ENCODE measurements at regions not wholly inside any gene's neighbourhood (a gene's known extent, or its start where the extent isn't known, plus 50 kb on each side); places are given as distances from the start of the nearest gene placed in this dataset.
"Not testable (repeated sequence)": the region's sequence is repeated elsewhere in the genome, so short reads cannot be mapped to it uniquely, and the experiment has no call there.

DNA sequence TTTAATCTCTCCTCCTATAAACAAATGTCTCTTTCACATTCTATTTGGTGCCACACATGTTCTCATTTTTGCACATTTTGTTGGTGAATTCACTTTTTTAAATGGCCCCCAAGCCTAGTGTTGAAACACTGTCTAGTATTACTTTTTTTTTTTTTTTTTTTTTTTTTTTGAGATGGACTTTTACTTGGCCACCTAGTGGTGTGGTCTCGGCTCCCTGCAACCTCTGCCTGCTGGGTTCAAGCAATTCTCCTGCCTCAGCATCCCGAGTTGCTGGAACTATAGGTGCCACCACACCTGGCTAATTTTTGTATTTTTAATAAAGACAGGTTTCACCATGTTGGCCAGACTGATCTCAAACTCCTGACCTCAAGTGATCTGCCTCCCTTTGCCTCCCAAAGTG is 273.8 kb upstream of the SLC14A2 start:
- H3K27me3 ChIP-seq (replicated peaks; ENCODE audit: control insufficient read depth, insufficient read depth, low read length) = no peaks in the 10 kb centered on the region
- H3K4me3 ChIP-seq (replicated peaks; ENCODE audit: low read depth, low read length) = no peak overlapping the region
- H3K36me3 ChIP-seq (ENCODE audit: control insufficient read depth, insufficient read depth, low read length) = no peaks in the 10 kb centered on the region
- TF ChIP-seq, protein P1, sequence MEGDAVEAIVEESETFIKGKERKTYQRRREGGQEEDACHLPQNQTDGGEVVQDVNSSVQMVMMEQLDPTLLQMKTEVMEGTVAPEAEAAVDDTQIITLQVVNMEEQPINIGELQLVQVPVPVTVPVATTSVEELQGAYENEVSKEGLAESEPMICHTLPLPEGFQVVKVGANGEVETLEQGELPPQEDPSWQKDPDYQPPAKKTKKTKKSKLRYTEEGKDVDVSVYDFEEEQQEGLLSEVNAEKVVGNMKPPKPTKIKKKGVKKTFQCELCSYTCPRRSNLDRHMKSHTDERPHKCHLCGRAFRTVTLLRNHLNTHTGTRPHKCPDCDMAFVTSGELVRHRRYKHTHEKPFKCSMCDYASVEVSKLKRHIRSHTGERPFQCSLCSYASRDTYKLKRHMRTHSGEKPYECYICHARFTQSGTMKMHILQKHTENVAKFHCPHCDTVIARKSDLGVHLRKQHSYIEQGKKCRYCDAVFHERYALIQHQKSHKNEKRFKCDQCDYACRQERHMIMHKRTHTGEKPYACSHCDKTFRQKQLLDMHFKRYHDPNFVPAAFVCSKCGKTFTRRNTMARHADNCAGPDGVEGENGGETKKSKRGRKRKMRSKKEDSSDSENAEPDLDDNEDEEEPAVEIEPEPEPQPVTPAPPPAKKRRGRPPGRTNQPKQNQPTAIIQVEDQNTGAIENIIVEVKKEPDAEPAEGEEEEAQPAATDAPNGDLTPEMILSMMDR (IDR thresholded peaks at IDR 0.05; ENCODE audit: insufficient read depth, low read length, poor library complexity, severe bottlenecking) = no peak
- no peak for DNase-seq (ENCODE audit: extremely low read depth, insufficient read length)

DNA sequence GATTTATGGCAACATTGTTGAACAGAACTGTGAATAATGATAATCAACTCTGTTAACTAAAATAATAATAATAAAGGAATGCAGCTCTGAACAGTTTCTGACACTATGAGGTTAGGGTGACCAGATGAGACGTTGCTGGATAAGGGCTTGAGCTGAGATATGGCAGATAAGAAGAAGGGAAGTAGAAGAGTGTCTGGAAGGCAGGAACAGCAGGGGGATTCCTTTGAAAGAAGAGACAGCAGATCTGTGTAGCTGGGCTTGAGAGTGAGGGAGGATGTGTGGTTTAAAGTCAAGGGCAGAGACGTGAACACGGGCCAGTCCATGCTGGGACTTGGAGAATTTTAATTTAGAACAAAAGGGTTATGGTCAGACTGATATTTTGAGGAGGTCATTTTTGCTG is 273.1 kb upstream of the SLC14A2 start:
- Histone ChIP-seq H3K4me3 (replicated peaks; ENCODE audit: low read depth, low read length) (no peak overlapping the region), H3K27me3 (replicated peaks; ENCODE audit: control insufficient read depth, insufficient read depth, low read length) (no peaks in the 10 kb centered on the region), H3K36me3 (ENCODE audit: control insufficient read depth, insufficient read depth, low read length) (no peaks in the 10 kb centered on the region)
- DNase-seq (ENCODE audit: extremely low read depth, insufficient read length) = no peak
- TF ChIP-seq, protein P1 (IDR thresholded peaks at IDR 0.05; ENCODE audit: insufficient read depth, low read length, poor library complexity, severe bottlenecking) = no peak

DNA sequence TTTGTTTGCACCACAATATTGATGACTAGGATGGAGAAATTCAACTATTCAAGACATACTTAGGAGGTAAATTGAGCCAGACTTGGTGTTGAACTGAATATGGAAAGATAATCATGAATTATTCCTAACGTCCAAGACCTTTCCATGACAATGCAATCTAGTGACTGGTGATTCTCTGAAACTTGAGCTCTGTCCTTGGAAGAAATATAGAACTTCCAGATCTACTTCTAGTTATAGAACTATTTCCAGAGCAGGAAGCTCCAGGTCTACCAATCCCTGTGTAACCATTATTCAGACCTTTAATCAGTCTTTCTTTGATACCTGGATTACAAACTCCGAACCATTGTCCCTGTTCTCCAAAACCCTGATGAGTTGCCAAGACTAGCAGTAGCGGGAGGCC is 272.6 kb upstream of the SLC14A2 start:
- Histone ChIP-seq H3K36me3 (ENCODE audit: control insufficient read depth, insufficient read depth, low read length) (no peaks in the 10 kb centered on the region), H3K4me3 (replicated peaks; ENCODE audit: low read depth, low read length) (no peak overlapping the region), H3K27me3 (replicated peaks; ENCODE audit: control insufficient read depth, insufficient read depth, low read length) (no peaks in the 10 kb centered on the region)
- TF ChIP-seq, protein P1 (IDR thresholded peaks at IDR 0.05; ENCODE audit: insufficient read depth, low read length, poor library complexity, severe bottlenecking) = no peak
- no peak for DNase-seq (ENCODE audit: extremely low read depth, insufficient read length)

DNA sequence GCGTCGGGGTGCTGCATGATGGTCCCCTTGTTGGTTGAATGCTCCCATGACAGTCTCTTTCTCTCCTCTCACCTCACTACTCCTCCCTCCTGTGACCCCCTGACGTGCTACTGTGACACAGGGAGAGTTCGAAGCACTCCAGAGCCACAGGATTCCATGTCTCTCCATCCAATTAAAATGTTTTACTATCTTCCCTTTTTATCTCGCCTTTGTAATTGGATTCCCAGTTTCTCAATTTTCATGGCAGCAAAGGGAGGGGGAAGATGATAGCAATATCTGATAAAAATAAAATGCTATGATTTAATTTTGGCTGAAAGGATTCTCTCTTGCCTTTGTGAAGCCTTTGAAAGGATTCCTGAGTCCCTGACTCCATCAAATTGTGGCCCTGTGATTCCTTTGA is 271.9 kb upstream of the SLC14A2 start:
- TF ChIP-seq, protein P1 (IDR thresholded peaks at IDR 0.05; ENCODE audit: insufficient read depth, low read length, poor library complexity, severe bottlenecking) = no peak
- no peak for DNase-seq (ENCODE audit: extremely low read depth, insufficient read length)

DNA sequence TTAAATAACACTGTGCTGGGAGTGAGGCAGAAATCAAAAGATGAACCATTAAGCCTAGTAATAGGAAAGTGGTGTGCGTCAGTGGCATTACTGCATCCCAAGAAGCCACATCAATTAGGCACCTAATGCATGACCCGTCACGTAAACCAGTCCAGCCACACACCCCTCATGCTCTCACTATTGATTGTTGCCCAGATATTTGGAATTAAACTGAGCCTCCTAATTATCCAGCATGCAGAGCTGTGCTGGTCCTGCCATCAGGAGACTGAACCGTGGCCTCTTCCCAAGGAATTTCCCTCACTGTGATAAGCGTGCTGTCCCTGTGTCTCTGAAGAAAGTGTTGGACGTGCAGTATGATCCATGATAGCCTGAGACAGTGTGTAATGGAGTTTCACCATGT is 270.6 kb upstream of the SLC14A2 start:
- not testable (repeated sequence) for DNase-seq (ENCODE audit: extremely low read depth, insufficient read length); H3K27me3 ChIP-seq (replicated peaks; ENCODE audit: control insufficient read depth, insufficient read depth, low read length); H3K36me3 ChIP-seq (ENCODE audit: control insufficient read depth, insufficient read depth, low read length); H3K4me3 ChIP-seq (replicated peaks; ENCODE audit: low read depth, low read length)

More for the DNA sequence above, 271.9 kb upstream of the SLC14A2 start:
- no peak overlapping the region for H3K4me3 ChIP-seq (replicated peaks; ENCODE audit: low read depth, low read length)
- no peaks in the 10 kb centered on the region for H3K27me3 ChIP-seq (replicated peaks; ENCODE audit: control insufficient read depth, insufficient read depth, low read length)
- no peaks in the 10 kb centered on the region for H3K36me3 ChIP-seq (ENCODE audit: control insufficient read depth, insufficient read depth, low read length)

DNA sequence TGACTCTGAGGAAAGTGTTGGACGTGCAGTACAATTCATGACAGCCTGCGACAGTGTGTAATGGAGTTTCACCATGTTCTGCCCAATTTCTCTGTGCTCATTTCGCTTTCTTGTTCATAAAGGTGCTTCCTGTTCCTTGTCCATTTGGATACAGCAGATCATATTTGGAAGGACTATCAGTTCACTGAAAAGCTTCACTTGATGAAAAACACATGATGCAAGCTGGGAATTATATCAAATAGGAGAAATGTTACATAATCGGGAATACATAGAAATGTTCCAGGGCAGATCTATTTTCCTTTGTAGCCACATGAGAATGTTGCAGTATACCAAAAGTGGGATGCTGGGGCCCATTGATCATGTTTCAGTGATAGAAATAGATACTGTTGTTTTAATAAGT is 266.3 kb upstream of the SLC14A2 start:
- no peak overlapping the region for H3K4me3 ChIP-seq (replicated peaks; ENCODE audit: low read depth, low read length)
- H3K36me3 ChIP-seq (ENCODE audit: control insufficient read depth, insufficient read depth, low read length) = no peaks in the 10 kb centered on the region
- no peaks in the 10 kb centered on the region; the same call in 1 of the 2 replicates for H3K27me3 ChIP-seq (replicated peaks; ENCODE audit: control insufficient read depth, insufficient read depth, low read length)
- TF ChIP-seq, protein P1 (IDR thresholded peaks at IDR 0.05; ENCODE audit: insufficient read depth, low read length, poor library complexity, severe bottlenecking) = no peak
- DNase-seq (ENCODE audit: extremely low read depth, insufficient read length) = no peak

Measured in GM06990 (cell line).